ENCODE measurements at regions not wholly inside any gene's neighbourhood (a gene's known extent, or its start where the extent isn't known, plus 50 kb on each side); places are given as distances from the start of the nearest gene placed in this dataset.

DNA sequence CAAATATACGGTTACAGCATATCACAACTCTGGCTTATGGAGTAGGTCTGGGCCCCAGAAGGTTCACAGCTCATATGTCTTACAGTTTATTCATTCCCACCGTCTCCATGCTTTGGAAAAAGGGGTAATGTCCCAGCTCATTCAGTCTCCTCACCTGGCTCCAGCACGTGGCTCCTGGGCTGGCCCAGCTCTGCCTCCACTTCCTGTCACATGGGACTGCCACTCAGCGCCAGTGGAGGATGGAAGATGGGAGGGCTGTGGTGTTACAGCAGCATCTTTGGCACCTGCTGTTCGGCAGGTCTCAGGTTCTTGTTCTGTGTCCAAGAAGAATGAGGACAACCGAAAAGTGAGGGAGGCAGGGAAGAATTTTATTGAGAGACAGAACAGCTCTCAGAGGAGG is 216.3 kb upstream of the ATXN7L3B start:
- intact Hi-C loops (cut with micrococcal nuclease; ENCODE audit: unreplicated experiment) (no loop called here), in situ Hi-C loops (cut with HindIII; ENCODE audit: low pct_unique_long_range_greater_than_20kb, low sequenced_read_pairs) (no loop called here)
- DNase-seq (ENCODE audit: low read depth, low spot score) = no peak
- Histone ChIP-seq H3K27ac (ENCODE audit: low read length) (no peak overlapping the region), H3K4me3 (ENCODE audit: low read depth in 2 of 2, low read length in 2 of 2) (no peak overlapping the region), H3K4me1 (ENCODE audit: control insufficient read depth, insufficient read depth, low read length) (no peaks in the 10 kb centered on the region), H3K9me3 (ENCODE audit: control insufficient read depth, insufficient read depth, low read depth, low read length) (no peaks in the 10 kb centered on the region), H3K36me3 (ENCODE audit: control insufficient read depth, insufficient read depth, low read length) (no peaks in the 10 kb centered on the region), H3K27me3 (ENCODE audit: control insufficient read depth, insufficient read depth, low read length) (no peaks in the 10 kb centered on the region)
- BruUV-seq (replicated peaks) = no TSS peak
- TF ChIP-seq SIN3A (IDR thresholded peaks at IDR 0.05; ENCODE audit: borderline replicate concordance, insufficient read depth, low read depth, low read length) (no peak), TCF7L2 (IDR thresholded peaks at IDR 0.05; ENCODE audit: low read depth, low read length) (no peak), POLR2AphosphoS5 (IDR thresholded peaks at IDR 0.05; ENCODE audit: low read depth, low read length) (no peak)
- TF ChIP-seq, protein P1, sequence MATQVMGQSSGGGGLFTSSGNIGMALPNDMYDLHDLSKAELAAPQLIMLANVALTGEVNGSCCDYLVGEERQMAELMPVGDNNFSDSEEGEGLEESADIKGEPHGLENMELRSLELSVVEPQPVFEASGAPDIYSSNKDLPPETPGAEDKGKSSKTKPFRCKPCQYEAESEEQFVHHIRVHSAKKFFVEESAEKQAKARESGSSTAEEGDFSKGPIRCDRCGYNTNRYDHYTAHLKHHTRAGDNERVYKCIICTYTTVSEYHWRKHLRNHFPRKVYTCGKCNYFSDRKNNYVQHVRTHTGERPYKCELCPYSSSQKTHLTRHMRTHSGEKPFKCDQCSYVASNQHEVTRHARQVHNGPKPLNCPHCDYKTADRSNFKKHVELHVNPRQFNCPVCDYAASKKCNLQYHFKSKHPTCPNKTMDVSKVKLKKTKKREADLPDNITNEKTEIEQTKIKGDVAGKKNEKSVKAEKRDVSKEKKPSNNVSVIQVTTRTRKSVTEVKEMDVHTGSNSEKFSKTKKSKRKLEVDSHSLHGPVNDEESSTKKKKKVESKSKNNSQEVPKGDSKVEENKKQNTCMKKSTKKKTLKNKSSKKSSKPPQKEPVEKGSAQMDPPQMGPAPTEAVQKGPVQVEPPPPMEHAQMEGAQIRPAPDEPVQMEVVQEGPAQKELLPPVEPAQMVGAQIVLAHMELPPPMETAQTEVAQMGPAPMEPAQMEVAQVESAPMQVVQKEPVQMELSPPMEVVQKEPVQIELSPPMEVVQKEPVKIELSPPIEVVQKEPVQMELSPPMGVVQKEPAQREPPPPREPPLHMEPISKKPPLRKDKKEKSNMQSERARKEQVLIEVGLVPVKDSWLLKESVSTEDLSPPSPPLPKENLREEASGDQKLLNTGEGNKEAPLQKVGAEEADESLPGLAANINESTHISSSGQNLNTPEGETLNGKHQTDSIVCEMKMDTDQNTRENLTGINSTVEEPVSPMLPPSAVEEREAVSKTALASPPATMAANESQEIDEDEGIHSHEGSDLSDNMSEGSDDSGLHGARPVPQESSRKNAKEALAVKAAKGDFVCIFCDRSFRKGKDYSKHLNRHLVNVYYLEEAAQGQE (IDR thresholded peaks at IDR 0.05; ENCODE audit: insufficient read depth in 1 of 2, low read depth in 2 of 2, low read length in 1 of 2) = no peak
- TF ChIP-seq, protein P2, sequence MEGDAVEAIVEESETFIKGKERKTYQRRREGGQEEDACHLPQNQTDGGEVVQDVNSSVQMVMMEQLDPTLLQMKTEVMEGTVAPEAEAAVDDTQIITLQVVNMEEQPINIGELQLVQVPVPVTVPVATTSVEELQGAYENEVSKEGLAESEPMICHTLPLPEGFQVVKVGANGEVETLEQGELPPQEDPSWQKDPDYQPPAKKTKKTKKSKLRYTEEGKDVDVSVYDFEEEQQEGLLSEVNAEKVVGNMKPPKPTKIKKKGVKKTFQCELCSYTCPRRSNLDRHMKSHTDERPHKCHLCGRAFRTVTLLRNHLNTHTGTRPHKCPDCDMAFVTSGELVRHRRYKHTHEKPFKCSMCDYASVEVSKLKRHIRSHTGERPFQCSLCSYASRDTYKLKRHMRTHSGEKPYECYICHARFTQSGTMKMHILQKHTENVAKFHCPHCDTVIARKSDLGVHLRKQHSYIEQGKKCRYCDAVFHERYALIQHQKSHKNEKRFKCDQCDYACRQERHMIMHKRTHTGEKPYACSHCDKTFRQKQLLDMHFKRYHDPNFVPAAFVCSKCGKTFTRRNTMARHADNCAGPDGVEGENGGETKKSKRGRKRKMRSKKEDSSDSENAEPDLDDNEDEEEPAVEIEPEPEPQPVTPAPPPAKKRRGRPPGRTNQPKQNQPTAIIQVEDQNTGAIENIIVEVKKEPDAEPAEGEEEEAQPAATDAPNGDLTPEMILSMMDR (IDR thresholded peaks at IDR 0.05) = no peak
- POLR2A ChIA-PET = no interaction called here
- no peak for ATAC-seq
- CTCF ChIA-PET = no interaction called here

DNA sequence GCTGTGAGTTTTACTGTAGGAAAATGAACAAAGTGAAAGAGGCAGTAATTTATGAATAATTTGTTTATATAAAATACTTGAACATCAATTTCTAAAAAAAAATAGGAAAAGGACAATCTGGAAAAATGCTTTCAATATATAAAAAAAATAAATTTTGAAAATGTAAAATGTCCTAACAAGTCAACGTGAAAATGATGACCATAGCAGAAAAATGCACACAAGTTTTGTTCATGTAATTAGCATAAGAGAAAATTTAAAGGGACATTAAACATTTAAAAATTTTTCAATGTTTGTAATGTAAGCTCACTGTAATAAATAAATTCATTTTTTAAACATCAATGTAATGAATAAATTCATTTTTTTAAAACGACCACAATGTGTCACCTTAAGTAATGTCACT is 214.8 kb upstream of the ATXN7L3B start:
- BruUV-seq (replicated peaks) = no TSS peak
- Histone ChIP-seq H3K9me3 (ENCODE audit: control insufficient read depth, insufficient read depth, low read depth, low read length) (no peaks in the 10 kb centered on the region), H3K4me1 (ENCODE audit: control insufficient read depth, insufficient read depth, low read length) (no peaks in the 10 kb centered on the region), H3K27ac (ENCODE audit: low read length) (no peak overlapping the region), H3K4me3 (ENCODE audit: low read depth in 2 of 2, low read length in 2 of 2) (no peak overlapping the region), H3K27me3 (ENCODE audit: control insufficient read depth, insufficient read depth, low read length) (no peaks in the 10 kb centered on the region), H3K36me3 (ENCODE audit: control insufficient read depth, insufficient read depth, low read length) (no peaks in the 10 kb centered on the region)
- in situ Hi-C loops (cut with HindIII; ENCODE audit: low pct_unique_long_range_greater_than_20kb, low sequenced_read_pairs) = no loop called here
- POLR2A ChIA-PET = no interaction called here
- DNase-seq (ENCODE audit: low read depth, low spot score) (no peak), ATAC-seq (no peak)
- CTCF ChIA-PET = no interaction called here
- intact Hi-C loops (cut with micrococcal nuclease; ENCODE audit: unreplicated experiment) = loop anchor here (2.0 kb wide), 1 partner anchor 60 kb away; no protein-coding TSS in a partner anchor
- TF ChIP-seq POLR2AphosphoS5 (IDR thresholded peaks at IDR 0.05; ENCODE audit: low read depth, low read length) (no peak), TCF7L2 (IDR thresholded peaks at IDR 0.05; ENCODE audit: low read depth, low read length) (no peak), SIN3A (IDR thresholded peaks at IDR 0.05; ENCODE audit: borderline replicate concordance, insufficient read depth, low read depth, low read length) (no peak)
- TF ChIP-seq, protein P2 (IDR thresholded peaks at IDR 0.05) = no peak
- TF ChIP-seq, protein P1 (IDR thresholded peaks at IDR 0.05; ENCODE audit: insufficient read depth in 1 of 2, low read depth in 2 of 2, low read length in 1 of 2) = no peak

All from Panc1 (cell line).